Dermis microvascular lymphatic vessel endothelial cell (primary cell): ENCODE measurements at regions not wholly inside any gene's neighbourhood (a gene's known extent, or its start where the extent isn't known, plus 50 kb on each side); places are given as distances from the start of the nearest gene placed in this dataset.
"Not testable (repeated sequence)": the region's sequence is repeated elsewhere in the genome, so short reads cannot be mapped to it uniquely, and the experiment has no call there.

ENCODE experiments used
- DNase-seq, 2 donors: peaks; one replicate each; pipeline versions ENCODE4 v3.0.0 to v3.0.0-alpha.2; 2010; ENCODE audit warnings: low read depth in 2 of 2

DNA sequence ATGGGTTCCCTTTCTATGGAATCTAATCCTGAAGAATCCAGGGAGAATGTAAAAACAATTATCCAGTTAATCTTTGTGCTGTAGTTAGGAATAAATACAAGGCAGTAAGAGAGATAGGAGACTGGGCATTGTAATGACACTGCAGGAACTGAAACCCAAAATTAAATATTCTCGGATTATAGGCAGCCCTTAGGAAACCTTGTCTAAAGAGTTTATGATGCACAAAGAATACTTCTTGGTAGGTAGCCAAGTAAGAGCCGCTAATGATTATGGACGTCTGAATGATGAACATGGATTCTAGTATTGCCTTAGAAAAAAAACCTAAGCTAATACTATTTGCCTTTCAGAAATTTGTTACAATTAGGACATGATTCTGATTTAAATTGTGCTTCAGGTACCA is 165.4 kb upstream of the LRIG3 start:
- no peak for DNase-seq

GRCh38 chr12:59084511-59085375 is 164.4 kb upstream of the LRIG3 start:
- DNase-seq: no peak

- no peak for DNase-seq
Observed at GRCh38 chr12:59082952-59083351, 162.6 kb upstream of the LRIG3 start.

GRCh38 chr12:59080101-59080500 is 159.8 kb upstream of the LRIG3 start:
- no peak for DNase-seq

DNA sequence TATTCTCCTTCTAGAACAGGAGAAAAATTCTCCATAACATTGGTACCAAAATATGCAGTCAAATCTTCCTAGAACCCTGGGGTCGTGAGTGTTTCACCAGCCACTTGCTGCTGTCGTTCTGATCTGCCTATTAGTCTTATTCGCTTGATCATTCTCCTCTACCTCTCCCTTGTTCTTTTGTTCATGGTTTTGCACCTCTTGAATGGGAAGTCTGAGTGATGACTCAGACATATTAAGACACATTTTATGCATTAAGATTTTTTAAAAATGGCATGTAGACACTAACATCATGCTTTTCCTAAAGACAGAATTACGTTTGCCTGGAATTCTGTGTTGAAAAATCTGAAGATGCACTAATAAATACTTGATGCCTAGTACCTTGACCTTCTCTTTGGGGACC is 159.2 kb upstream of the LRIG3 start:
- DNase-seq: no peak

DNA sequence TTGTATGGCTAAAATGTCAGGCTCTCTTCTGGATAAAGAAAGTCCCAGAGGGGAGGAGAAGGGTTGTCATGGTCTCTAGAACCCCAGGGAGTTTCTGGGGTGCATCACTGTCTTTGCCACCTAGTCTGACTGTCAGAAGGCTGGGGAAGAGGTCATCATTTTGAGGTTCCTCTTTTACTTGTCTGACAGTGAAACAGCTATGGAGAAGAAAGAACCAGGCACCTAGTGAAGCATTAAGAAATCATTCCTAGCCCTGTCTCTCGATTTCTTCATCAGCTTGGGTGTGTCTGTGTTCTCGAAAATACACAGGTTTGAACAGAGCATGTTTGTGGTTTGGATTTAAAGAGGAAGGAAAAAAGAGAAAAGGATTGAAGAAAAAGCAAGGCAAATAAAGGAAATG is 158.7 kb upstream of the LRIG3 start:
- no peak for DNase-seq

- DNase-seq: peak; percentile 87 to 92
Observed at GRCh38 chr12:59077575-59078426, 157.5 kb upstream of the LRIG3 start.

DNA sequence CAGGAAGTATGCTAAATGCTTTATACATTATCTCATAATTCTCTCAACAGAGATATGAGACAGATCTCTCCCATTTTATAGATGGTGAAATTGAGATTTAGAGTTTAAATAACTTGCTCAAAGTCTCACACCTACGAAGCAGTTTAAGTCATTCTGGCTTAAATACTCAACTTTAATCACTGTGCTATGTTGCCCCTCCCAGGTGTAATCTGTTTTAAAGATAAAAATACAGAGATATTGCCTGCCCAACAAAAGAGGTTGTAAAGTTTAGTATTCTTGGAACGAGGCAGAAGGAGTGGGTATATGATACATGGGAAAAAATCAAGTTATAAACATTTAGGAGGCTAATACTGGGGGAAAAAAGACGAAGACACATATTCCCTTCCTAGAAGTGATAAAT is 156.8 kb upstream of the LRIG3 start:
- DNase-seq: no peak

- DNase-seq: peak in 1 of 2 donors; percentile 40
Observed at GRCh38 chr12:59076622-59077021, 156.3 kb upstream of the LRIG3 start.

DNA sequence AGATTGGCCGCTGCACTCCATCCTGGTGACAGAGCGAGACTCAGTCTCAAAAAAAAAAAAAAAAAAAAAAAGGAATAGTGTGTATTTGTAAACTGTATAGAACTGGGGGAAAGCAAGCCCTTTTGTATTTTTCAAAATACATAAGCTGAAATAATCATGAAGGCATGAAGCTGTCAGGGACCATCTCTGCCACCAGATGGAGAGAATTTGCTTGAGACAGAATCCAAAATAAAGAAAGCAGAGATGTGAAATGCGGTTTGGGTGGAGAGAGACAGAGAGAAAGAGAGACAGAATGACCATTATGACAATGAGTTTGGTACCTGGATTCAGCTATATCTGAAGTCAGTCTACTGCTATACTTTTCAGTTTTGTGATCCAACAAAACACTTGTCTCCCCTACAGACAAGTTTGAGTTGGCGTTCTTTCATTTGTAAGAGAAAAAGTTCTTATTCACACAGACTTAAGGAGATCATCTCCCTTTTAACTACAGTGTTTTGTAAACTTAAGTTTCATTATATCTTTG is 155.7 kb upstream of the LRIG3 start:
- no peak for DNase-seq

- peak in 1 of 2 donors; percentile 67 for DNase-seq
Observed at GRCh38 chr12:59075141-59075540, 154.8 kb upstream of the LRIG3 start.

DNA sequence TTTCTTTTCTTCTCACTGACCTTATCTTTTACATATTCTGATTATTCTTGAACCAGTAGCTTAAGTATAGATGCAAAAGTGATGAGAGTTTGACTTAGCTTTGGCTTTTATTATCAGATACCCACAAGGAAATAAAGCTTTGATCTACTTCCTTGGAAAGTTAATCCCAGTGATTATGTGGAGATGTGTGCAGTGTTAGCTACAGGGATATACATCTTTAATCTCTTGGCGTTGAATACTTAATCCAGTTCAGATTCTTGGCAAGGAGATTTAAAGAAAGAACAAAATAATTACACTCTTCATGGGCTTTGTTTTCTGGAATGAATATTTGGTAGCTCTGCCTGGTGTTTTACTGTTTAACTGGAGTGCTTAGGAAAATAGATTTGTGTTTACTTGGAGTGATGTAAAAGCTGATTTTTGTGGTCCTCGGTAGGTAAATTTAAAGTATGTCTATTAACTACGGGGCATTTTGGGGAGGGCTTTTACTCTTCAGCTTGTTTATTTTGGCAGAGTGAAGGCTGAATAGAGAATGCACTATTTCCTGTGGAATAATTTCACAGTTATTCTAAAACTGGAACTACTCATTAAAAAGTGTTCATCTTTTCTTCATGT is 150.1 kb upstream of the LRIG3 start:
- DNase-seq: peak; percentile 57 to 67

DNA sequence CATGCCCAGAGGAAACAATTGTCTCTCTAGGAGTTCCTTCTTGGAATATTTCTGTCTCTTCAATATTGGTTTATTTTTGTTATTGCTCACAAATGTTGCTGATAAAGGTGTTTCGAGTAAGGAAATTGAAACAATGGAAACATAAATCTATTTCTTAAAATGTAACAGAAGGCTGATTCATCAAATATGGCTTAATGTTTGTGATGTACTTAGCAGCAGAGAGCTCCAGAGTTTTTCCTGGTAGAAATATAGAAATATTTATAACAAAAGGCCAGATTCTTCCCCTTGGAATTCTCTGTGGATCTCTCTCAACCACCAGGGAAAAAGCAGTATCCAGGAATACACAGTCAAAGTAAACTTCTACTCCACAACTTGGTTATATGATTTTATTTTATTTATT is 149.2 kb upstream of the LRIG3 start:
- DNase-seq: peak in 1 of 2 donors; percentile 68

DNA sequence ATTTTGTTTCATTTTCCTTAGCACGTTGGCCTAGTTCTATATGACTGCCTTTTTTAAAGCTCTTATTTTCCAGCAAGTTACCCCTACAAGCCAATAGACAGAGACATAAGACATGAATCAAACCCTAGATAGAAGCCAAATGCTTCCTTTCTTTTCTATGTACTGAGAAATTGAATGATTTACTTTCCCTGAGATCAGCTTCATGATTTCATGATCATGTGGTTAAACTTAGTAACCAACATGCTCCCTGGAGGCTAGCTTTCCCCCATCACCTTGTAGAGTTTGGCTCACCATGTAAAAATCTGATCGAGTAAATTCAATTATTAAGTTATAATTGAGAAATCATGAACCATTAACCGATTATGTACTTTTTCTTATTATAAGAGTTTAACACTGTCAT is 148.1 kb upstream of the LRIG3 start:
- no peak for DNase-seq

GRCh38 chr12:59067083-59067482 is 146.8 kb upstream of the LRIG3 start:
- peak in 1 of 2 donors; percentile 79 for DNase-seq

GRCh38 chr12:59066445-59066844 is 146.1 kb upstream of the LRIG3 start:
- no peak for DNase-seq

GRCh38 chr12:59059088-59059935 is 139.0 kb upstream of the LRIG3 start:
- no peak for DNase-seq

DNA sequence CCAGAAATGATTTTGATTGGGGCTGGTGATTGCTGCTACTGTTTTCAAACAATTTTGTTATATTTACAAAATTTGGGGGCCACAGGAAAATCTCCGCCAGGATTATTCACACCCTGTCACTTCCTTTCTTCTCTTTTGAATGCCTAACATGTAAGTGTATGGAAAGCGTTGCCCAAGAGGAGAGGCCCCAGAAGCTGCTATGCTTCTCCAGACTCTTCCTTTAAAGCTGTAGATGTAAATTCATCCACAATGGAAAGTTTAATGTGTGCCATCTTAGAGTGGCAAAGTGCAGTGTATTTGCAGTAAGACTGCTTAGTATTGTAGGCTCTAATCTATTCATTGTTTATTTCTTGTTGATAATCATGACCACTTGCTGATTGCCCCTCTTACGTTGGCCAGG is 136.7 kb upstream of the LRIG3 start:
- DNase-seq: peak in 1 of 2 donors; percentile 13

GRCh38 chr12:59055204-59055860 is 135.0 kb upstream of the LRIG3 start:
- DNase-seq: peak; percentile 91 to 93

- DNase-seq: not testable (repeated sequence)
Observed at GRCh38 chr12:59053266-59053899, 133.1 kb upstream of the LRIG3 start.
